ENCODE measurements at regions not wholly inside any gene's neighbourhood (a gene's known extent, or its start where the extent isn't known, plus 50 kb on each side); places are given as distances from the start of the nearest gene placed in this dataset.

GRCh38 chr18:76736309-76736708, 86.0 kb upstream of the ZNF236 start:
- Histone ChIP-seq H3K27me3 (ENCODE audit: insufficient read depth, low read length) (no peaks in the 10 kb centered on the region), H4K20me1 (ENCODE audit: insufficient read depth) (no peaks in the 10 kb centered on the region), H3K9ac (ENCODE audit: low read length) (no peak overlapping the region), H3K36me3 (ENCODE audit: control insufficient read depth in 1 of 2, insufficient read depth in 2 of 2, low read length in 2 of 2) (no peaks in the 10 kb centered on the region), H3K4me3 (replicated peaks in 1 of 2; ENCODE audit: low read depth in 1 of 2, low read length in 2 of 2) (no peak overlapping the region), H3K4me1 (ENCODE audit: control insufficient read depth in 1 of 2, insufficient read depth in 2 of 2, low read length in 2 of 2) (peaks cover 11 to 17% of the 10 kb centered on the region in 2 experiments; a peak in 3 of 4 replicates), H3K79me2 (ENCODE audit: insufficient read depth, low read length) (no peaks in the 10 kb centered on the region), H3K4me2 (ENCODE audit: low read length) (no peak overlapping the region), H3K27ac (ENCODE audit: low read depth, low read length) (no peak overlapping the region), H3K9me3 (ENCODE audit: control insufficient read depth in 1 of 2, insufficient read depth in 1 of 2, low read depth in 1 of 2, low read length in 2 of 2) (no peaks in the 10 kb centered on the region), H2AFZ (ENCODE audit: low read depth, low read length, poor library complexity, severe bottlenecking) (no peak overlapping the region), H3K9me2 (ENCODE audit: insufficient read depth) (no peaks in the 10 kb centered on the region)
- no peak for ATAC-seq
- no peak for DNase-seq (ENCODE audit: low read depth, low spot score)
- no peak for TF ChIP-seq POLR2AphosphoS5 (IDR thresholded peaks at IDR 0.05; ENCODE audit: low read depth, low read length)
- no peak for TF ChIP-seq SP1 (IDR thresholded peaks at IDR 0.05; ENCODE audit: low read depth)
- TF ChIP-seq ATF3 (IDR thresholded peaks at IDR 0.05): no peak
- no peak for TF ChIP-seq CEBPB (IDR thresholded peaks at IDR 0.05; ENCODE audit: low read depth)
- TF ChIP-seq FOSL1 (IDR thresholded peaks at IDR 0.05; ENCODE audit: low read depth): no peak
- no peak for TF ChIP-seq EZH2phosphoT487 (IDR thresholded peaks at IDR 0.05; ENCODE audit: borderline replicate concordance)
- no peak for TF ChIP-seq SRF (IDR thresholded peaks at IDR 0.05; ENCODE audit: low read depth)
- no peak for TF ChIP-seq POLR2A (IDR thresholded peaks at IDR 0.05; ENCODE audit: borderline replicate concordance, extremely low read depth, insufficient read depth, insufficient read length)
- TF ChIP-seq CTCF (IDR thresholded peaks at IDR 0.05 in 2 of 3, conservative IDR thresholded peaks at IDR 0.05 in 1 of 3; ENCODE audit: borderline replicate concordance in 1 of 3, insufficient read depth in 1 of 3, low read depth in 2 of 3, low read length in 2 of 3): no peak
- intact Hi-C loops (cut with micrococcal nuclease): no loop called here
- BruUV-seq (replicated peaks): no TSS peak
- CTCF ChIA-PET: no interaction called here
- RAD21 ChIA-PET (ENCODE audit: low non-redundant PET in 1 of 2, low total read pairs in 2 of 2, uncharacterized antibody in 2 of 2, unreplicated experiment in 2 of 2): no interaction called here
- POLR2A ChIA-PET: no interaction called here

- H3K4me3 ChIP-seq (replicated peaks in 1 of 2; ENCODE audit: low read depth in 1 of 2, low read length in 2 of 2): no peak overlapping the region
- ATAC-seq (no peak), DNase-seq (ENCODE audit: low read depth, low spot score) (no peak)
- H3K4me1 ChIP-seq (ENCODE audit: control insufficient read depth in 1 of 2, insufficient read depth in 2 of 2, low read length in 2 of 2): no peaks in the 10 kb centered on the region
- no peaks in the 10 kb centered on the region for H3K9me2 ChIP-seq (ENCODE audit: insufficient read depth)
- CTCF ChIA-PET: interaction anchor here (0.7 kb wide), 1 partner anchor 322 kb away, joined by 3 read pairs; no protein-coding TSS in a partner anchor
- POLR2A ChIA-PET: no interaction called here
- H3K27me3 ChIP-seq (ENCODE audit: insufficient read depth, low read length): no peaks in the 10 kb centered on the region
- no peak overlapping the region for H3K9ac ChIP-seq (ENCODE audit: low read length)
- no peaks in the 10 kb centered on the region for H3K79me2 ChIP-seq (ENCODE audit: insufficient read depth, low read length)
- H3K27ac ChIP-seq (ENCODE audit: low read depth, low read length): no peak overlapping the region
- H3K9me3 ChIP-seq (ENCODE audit: control insufficient read depth in 1 of 2, insufficient read depth in 1 of 2, low read depth in 1 of 2, low read length in 2 of 2): no peaks in the 10 kb centered on the region
- H3K4me2 ChIP-seq (ENCODE audit: low read length): no peak overlapping the region
- H3K36me3 ChIP-seq (ENCODE audit: control insufficient read depth in 1 of 2, insufficient read depth in 2 of 2, low read length in 2 of 2): no peaks in the 10 kb centered on the region
- intact Hi-C loops (cut with micrococcal nuclease): no loop called here
- H4K20me1 ChIP-seq (ENCODE audit: insufficient read depth): no peaks in the 10 kb centered on the region
- no peak overlapping the region for H2AFZ ChIP-seq (ENCODE audit: low read depth, low read length, poor library complexity, severe bottlenecking)
- no TSS peak for BruUV-seq (replicated peaks)
- TF ChIP-seq ATF3 (IDR thresholded peaks at IDR 0.05) (no peak), TCF7L2 (IDR thresholded peaks at IDR 0.05; ENCODE audit: borderline replicate concordance, extremely low read depth, insufficient read depth, insufficient read length) (no peak), CBX3 (IDR thresholded peaks at IDR 0.05; ENCODE audit: low read depth) (no peak), ZFX (IDR thresholded peaks at IDR 0.05) (no peak)
- RAD21 ChIA-PET (ENCODE audit: low non-redundant PET in 1 of 2, low total read pairs in 2 of 2, uncharacterized antibody in 2 of 2, unreplicated experiment in 2 of 2): no interaction called here
These were observed 91.5 kb upstream of the ZNF236 start for GRCh38 chr18:76730901-76731300.

Data from HCT116 (cell line).